Astrocyte (in vitro differentiated cells and primary cell): ENCODE measurements at regions not wholly inside any gene's neighbourhood (a gene's known extent, or its start where the extent isn't known, plus 50 kb on each side); places are given as distances from the start of the nearest gene placed in this dataset.

ENCODE experiments used
- DNase-seq: peaks from one replicate; pipeline ENCODE4 v3.0.0-alpha.2; 2010; ENCODE audit warnings: low read depth
- FAIRE-seq: peaks from 2 replicates; lab custom pipeline; 2011; peaks lifted over from hg19 to GRCh38; lab: Jason Lieb, UNC
- H2AFZ ChIP-seq: 2 replicates; pipeline ENCODE4 v1.6.0; 2012; ENCODE audit warnings: low read depth, low read length, inconsistent platforms
- H3K27ac ChIP-seq: 2 replicates; pipeline ENCODE4 v1.5.1; 2011; ENCODE audit warnings: low read depth, low read length, inconsistent platforms
- H3K27me3 ChIP-seq: 2 replicates; pipeline ENCODE4 v1.6.0; 2011; ENCODE audit warnings: low read length, inconsistent platforms; ENCODE audit not compliant: insufficient read depth
- H3K36me3 ChIP-seq: 2 replicates; pipeline ENCODE4 v1.5.1; 2011; ENCODE audit warnings: low read length, inconsistent platforms; ENCODE audit not compliant: insufficient read depth
- H3K4me1 ChIP-seq: 2 replicates; pipeline ENCODE4 v1.5.1; 2011; ENCODE audit warnings: low read length, inconsistent platforms; ENCODE audit not compliant: insufficient read depth
- H3K4me2 ChIP-seq: 2 replicates; pipeline ENCODE4 v1.6.0; 2012; ENCODE audit warnings: low read length, inconsistent platforms
- H3K4me3 ChIP-seq: 2 replicates; pipeline ENCODE4 v1.5.1; 2011; ENCODE audit warnings: low read depth, mild to moderate bottlenecking, low read length, inconsistent platforms; ENCODE audit not compliant: insufficient read depth
- H3K79me2 ChIP-seq: 2 replicates; pipeline ENCODE4 v1.6.0; 2012; ENCODE audit warnings: mild to moderate bottlenecking, low read length, inconsistent platforms; ENCODE audit not compliant: insufficient read depth
- H3K9ac ChIP-seq: 2 replicates; pipeline ENCODE4 v1.6.0; 2012; ENCODE audit warnings: mild to moderate bottlenecking, low read length, inconsistent platforms
- H3K9me3 ChIP-seq: 2 replicates; pipeline ENCODE4 v1.5.1; 2012; ENCODE audit warnings: low read depth, mild to moderate bottlenecking, low read length, inconsistent platforms; ENCODE audit not compliant: insufficient read depth
- H4K20me1 ChIP-seq: 2 replicates; pipeline ENCODE4 v1.6.0; 2012; ENCODE audit warnings: low read length, inconsistent platforms; ENCODE audit not compliant: insufficient read depth
- H3K27ac Mint-ChIP-seq: one replicate; pipeline ENCODE4 v1.8.0; 2021; ENCODE audit warnings: mild to moderate bottlenecking, mixed read lengths; ENCODE audit not compliant: unreplicated experiment
- H3K27me3 Mint-ChIP-seq: one replicate; pipeline ENCODE4 v1.8.0; 2021; ENCODE audit warnings: low read depth, mixed read lengths; ENCODE audit not compliant: unreplicated experiment
- H3K36me3 Mint-ChIP-seq: one replicate; pipeline ENCODE4 v1.8.0; 2021; ENCODE audit warnings: low read depth, mixed read lengths; ENCODE audit not compliant: unreplicated experiment
- H3K4me1 Mint-ChIP-seq: one replicate; pipeline ENCODE4 v1.8.0; 2021; ENCODE audit warnings: low read depth, mixed read lengths; ENCODE audit not compliant: unreplicated experiment
- H3K4me3 Mint-ChIP-seq: one replicate; pipeline ENCODE4 v1.8.0; 2021; ENCODE audit warnings: mild to moderate bottlenecking, moderate library complexity, mixed read lengths; ENCODE audit not compliant: unreplicated experiment
- H3K9me3 Mint-ChIP-seq: one replicate; pipeline ENCODE4 v1.8.0; 2021; ENCODE audit warnings: mild to moderate bottlenecking, mixed read lengths; ENCODE audit not compliant: unreplicated experiment
- EZH2 ChIP-seq: IDR thresholded peaks from 2 replicates; pipeline ENCODE4 v1.6.1; 2012; ENCODE audit warnings: mild to moderate bottlenecking, low read length, inconsistent platforms; ENCODE audit not compliant: insufficient read depth
- TF ChIP-seq, protein P1 (sequence below): IDR thresholded peaks from 2 replicates; pipeline ENCODE4 v1.5.1; 2011; ENCODE audit warnings: low read depth, mild to moderate bottlenecking, inconsistent platforms, low read length, moderate library complexity; ENCODE audit not compliant: insufficient read depth

DNA sequence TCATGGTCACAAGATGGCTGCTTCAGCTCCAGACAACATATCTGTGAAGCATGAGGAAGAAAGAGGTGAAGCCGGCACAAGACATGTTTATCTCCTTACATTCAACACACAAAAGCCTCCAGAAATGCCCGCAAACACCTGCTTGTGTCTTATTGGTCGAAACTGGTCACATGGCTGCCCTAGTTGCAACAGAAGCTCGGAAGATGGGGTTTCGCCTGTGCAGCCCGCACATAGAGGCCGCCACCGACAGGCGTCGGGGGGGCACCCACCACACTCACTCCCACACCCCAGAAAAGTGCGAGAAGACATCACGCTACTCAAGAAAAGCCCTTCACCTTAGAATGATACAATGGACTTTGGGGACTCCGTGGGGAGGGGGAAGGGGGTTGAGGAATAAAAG, 63.0 kb upstream of the MGMT start:
- Mint-ChIP-seq H3K4me3 (no peak overlapping the region), H3K36me3 (no peaks in the 10 kb centered on the region), H3K4me1 (no peaks in the 10 kb centered on the region), H3K9me3 (no peaks in the 10 kb centered on the region), H3K27me3 (peaks cover 14% of the 10 kb centered on the region), H3K27ac (no peak overlapping the region)
- FAIRE-seq (no peak), DNase-seq (no peak)
- H3K4me2 ChIP-seq = no peak overlapping the region
- H2AFZ ChIP-seq = no peak overlapping the region
- peaks cover 9% of the 10 kb centered on the region for H3K9me3 ChIP-seq
- no peaks in the 10 kb centered on the region for H3K4me1 ChIP-seq
- TF ChIP-seq EZH2 = no peak
- TF ChIP-seq, protein P1, sequence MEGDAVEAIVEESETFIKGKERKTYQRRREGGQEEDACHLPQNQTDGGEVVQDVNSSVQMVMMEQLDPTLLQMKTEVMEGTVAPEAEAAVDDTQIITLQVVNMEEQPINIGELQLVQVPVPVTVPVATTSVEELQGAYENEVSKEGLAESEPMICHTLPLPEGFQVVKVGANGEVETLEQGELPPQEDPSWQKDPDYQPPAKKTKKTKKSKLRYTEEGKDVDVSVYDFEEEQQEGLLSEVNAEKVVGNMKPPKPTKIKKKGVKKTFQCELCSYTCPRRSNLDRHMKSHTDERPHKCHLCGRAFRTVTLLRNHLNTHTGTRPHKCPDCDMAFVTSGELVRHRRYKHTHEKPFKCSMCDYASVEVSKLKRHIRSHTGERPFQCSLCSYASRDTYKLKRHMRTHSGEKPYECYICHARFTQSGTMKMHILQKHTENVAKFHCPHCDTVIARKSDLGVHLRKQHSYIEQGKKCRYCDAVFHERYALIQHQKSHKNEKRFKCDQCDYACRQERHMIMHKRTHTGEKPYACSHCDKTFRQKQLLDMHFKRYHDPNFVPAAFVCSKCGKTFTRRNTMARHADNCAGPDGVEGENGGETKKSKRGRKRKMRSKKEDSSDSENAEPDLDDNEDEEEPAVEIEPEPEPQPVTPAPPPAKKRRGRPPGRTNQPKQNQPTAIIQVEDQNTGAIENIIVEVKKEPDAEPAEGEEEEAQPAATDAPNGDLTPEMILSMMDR = no peak
- H3K36me3 ChIP-seq = no peaks in the 10 kb centered on the region
- no peak overlapping the region for H3K4me3 ChIP-seq
- H3K9ac ChIP-seq = no peak overlapping the region
- no peaks in the 10 kb centered on the region for H3K79me2 ChIP-seq
- no peaks in the 10 kb centered on the region for H4K20me1 ChIP-seq
- H3K27ac ChIP-seq = no peak overlapping the region
- H3K27me3 ChIP-seq = no peaks in the 10 kb centered on the region

DNA sequence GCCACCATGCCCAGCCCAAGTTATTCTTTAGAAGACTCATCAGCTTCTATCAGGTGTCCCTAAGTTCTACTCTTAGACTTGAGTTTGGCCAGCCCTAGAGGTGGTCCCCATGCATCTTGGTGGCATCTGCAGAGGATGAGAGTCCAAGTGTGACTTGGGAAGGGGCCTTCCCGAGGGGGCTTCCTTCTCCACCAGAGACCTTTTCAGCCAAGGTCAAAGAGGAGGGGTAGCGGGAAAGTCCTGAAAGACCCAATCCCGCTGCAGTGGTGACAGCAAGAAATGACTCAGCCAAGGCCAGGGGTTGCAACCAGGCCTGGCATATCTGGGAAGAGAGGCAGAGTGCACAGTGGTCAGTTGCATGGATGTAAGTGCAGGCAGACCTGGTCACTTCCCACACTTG, 61.7 kb upstream of the MGMT start:
- Mint-ChIP-seq H3K4me1 (no peaks in the 10 kb centered on the region), H3K27me3 (peaks cover 11% of the 10 kb centered on the region), H3K9me3 (no peaks in the 10 kb centered on the region), H3K27ac (no peak overlapping the region), H3K4me3 (no peak overlapping the region), H3K36me3 (no peaks in the 10 kb centered on the region)
- no peak for TF ChIP-seq EZH2
- TF ChIP-seq, protein P1 = no peak
- Histone ChIP-seq H3K4me2 (no peak overlapping the region), H3K4me3 (no peak overlapping the region), H2AFZ (no peak overlapping the region), H3K79me2 (no peaks in the 10 kb centered on the region), H3K9ac (no peak overlapping the region), H3K36me3 (no peaks in the 10 kb centered on the region), H4K20me1 (no peaks in the 10 kb centered on the region), H3K27ac (no peak overlapping the region), H3K4me1 (no peaks in the 10 kb centered on the region), H3K27me3 (no peaks in the 10 kb centered on the region), H3K9me3 (peaks cover 9% of the 10 kb centered on the region)
- FAIRE-seq = no peak
- DNase-seq = no peak

DNA sequence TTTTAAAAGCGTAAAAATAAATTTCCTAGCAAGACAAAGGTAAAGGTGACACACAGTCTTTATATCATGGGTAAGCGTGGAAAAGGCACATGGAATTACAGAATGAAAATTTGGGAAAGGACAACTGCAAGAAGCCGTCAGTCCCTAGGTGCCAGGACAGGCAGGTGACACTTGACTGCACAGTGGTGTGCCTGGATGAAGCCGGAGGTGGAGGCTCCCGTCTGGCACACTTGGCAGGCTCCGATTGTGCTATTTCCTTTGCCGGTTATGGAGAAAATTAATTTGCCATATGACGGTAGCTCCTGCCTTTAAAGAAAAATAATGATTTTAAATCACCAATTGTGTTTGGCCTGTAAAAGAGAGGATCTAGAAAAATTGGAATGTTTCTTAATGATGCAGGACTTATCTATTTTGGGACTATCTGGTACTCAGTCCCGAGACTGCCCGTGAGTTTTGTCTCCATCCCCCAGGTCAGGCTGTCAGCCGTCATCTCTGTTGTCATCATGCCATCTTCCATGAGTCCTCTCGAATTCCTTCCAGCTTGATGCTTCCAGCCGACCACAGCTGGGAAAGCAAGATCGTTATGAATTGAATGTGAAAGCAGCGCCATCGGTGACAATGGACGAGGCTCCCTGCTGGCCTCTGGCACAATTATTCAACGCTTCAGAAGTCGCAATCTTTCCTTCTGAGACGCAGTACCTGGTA, 56.2 kb upstream of the MGMT start:
- Histone ChIP-seq H3K27ac (no peak overlapping the region), H3K27me3 (no peaks in the 10 kb centered on the region), H3K9me3 (peaks cover 3% of the 10 kb centered on the region), H3K4me1 (no peaks in the 10 kb centered on the region), H2AFZ (no peak overlapping the region), H3K4me3 (no peak overlapping the region), H3K9ac (no peak overlapping the region), H3K4me2 (no peak overlapping the region), H3K36me3 (no peaks in the 10 kb centered on the region), H3K79me2 (no peaks in the 10 kb centered on the region), H4K20me1 (no peaks in the 10 kb centered on the region)
- Mint-ChIP-seq H3K4me1 (no peaks in the 10 kb centered on the region), H3K9me3 (no peaks in the 10 kb centered on the region), H3K36me3 (no peaks in the 10 kb centered on the region), H3K27me3 (peaks cover 33% of the 10 kb centered on the region), H3K27ac (no peak overlapping the region), H3K4me3 (no peak overlapping the region)
- no peak for DNase-seq
- TF ChIP-seq, protein P1 = no peak
- TF ChIP-seq EZH2 = no peak
- no peak for FAIRE-seq
